ENCODE measurements at regions not wholly inside any gene's neighbourhood (a gene's known extent, or its start where the extent isn't known, plus 50 kb on each side); places are given as distances from the start of the nearest gene placed in this dataset.

DNA sequence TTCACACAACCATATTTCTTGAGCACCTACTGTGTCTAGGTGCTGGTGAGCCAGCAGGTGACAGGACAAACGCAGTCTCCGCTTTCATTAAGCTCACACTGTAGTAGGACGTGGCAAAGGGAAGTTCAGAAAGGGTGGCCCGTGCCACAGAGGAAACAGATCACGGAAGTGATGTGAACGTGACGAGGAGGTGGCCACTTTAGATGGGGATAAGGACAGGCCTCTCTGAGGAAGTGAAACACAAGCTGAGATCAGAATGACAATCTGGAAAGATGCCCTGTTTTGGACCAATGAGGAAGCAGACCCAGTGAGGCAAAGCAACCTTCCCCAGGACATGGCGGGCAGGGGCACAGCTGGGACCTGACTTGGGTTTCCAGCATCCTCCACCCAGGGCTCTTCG lies 127.4 kb upstream of the PRMT8 start:
- no peaks in the 10 kb centered on the region for H3K36me3 Mint-ChIP-seq
- ChIA-PET CTCF (no interaction called here), POLR2A (no interaction called here)
- peaks cover 19 to 46% of the 10 kb centered on the region in 2 donors for H3K27me3 Mint-ChIP-seq
- no peak overlapping the region for H3K4me3 Mint-ChIP-seq
- Histone ChIP-seq H3K36me3 (ENCODE audit: insufficient read depth, low read length) (no peaks in the 10 kb centered on the region), H3K27me3 (ENCODE audit: insufficient read depth, low read length, poor library complexity, severe bottlenecking) (no peaks in the 10 kb centered on the region), H3K4me1 (ENCODE audit: insufficient read depth, low read length) (no peaks in the 10 kb centered on the region), H3K4me3 (ENCODE audit: low read length) (no peak overlapping the region), H3K27ac (ENCODE audit: low read depth, low read length) (no peak overlapping the region), H3K9me3 (ENCODE audit: low read length) (no peaks in the 10 kb centered on the region)
- H3K27ac Mint-ChIP-seq, result no peak overlapping the region
- H3K4me1 Mint-ChIP-seq, result peaks cover 0 to 4% (median 0%) of the 10 kb centered on the region in 3 donors
- H3K9me3 Mint-ChIP-seq, result no peaks in the 10 kb centered on the region
- no peak for DNase-seq

DNA sequence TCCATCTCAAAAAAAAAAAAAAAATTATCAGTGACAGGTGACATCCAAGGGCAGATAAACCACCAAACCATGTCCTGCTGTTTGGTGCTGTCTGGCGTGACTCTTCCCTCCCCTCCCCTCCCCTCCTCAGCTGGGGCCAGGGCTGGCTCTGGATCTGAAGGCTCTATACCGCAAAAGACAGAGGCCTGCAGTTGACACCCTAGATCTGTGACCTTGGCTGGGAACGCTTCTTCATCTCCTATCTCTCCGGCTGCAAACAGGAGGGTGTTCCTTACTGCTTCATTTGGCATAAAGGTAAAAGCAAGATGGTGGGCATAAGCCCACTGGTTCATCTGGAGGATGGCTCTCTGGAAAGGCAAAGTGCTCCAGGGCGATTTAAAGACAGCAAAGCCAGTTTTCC lies 126.8 kb upstream of the PRMT8 start:
- peaks cover 0 to 4% (median 0%) of the 10 kb centered on the region in 3 donors for H3K4me1 Mint-ChIP-seq
- CTCF ChIA-PET, result no interaction called here
- Histone ChIP-seq H3K4me3 (ENCODE audit: low read length) (no peak overlapping the region), H3K36me3 (ENCODE audit: insufficient read depth, low read length) (no peaks in the 10 kb centered on the region), H3K4me1 (ENCODE audit: insufficient read depth, low read length) (no peaks in the 10 kb centered on the region), H3K9me3 (ENCODE audit: low read length) (no peaks in the 10 kb centered on the region), H3K27ac (ENCODE audit: low read depth, low read length) (no peak overlapping the region), H3K27me3 (ENCODE audit: insufficient read depth, low read length, poor library complexity, severe bottlenecking) (no peaks in the 10 kb centered on the region)
- peaks cover 17 to 41% of the 10 kb centered on the region in 2 donors for H3K27me3 Mint-ChIP-seq
- no peaks in the 10 kb centered on the region for H3K36me3 Mint-ChIP-seq
- no peak overlapping the region for H3K27ac Mint-ChIP-seq
- DNase-seq, result no peak
- no peaks in the 10 kb centered on the region for H3K9me3 Mint-ChIP-seq
- POLR2A ChIA-PET, result no interaction called here
- no peak overlapping the region for H3K4me3 Mint-ChIP-seq

DNA sequence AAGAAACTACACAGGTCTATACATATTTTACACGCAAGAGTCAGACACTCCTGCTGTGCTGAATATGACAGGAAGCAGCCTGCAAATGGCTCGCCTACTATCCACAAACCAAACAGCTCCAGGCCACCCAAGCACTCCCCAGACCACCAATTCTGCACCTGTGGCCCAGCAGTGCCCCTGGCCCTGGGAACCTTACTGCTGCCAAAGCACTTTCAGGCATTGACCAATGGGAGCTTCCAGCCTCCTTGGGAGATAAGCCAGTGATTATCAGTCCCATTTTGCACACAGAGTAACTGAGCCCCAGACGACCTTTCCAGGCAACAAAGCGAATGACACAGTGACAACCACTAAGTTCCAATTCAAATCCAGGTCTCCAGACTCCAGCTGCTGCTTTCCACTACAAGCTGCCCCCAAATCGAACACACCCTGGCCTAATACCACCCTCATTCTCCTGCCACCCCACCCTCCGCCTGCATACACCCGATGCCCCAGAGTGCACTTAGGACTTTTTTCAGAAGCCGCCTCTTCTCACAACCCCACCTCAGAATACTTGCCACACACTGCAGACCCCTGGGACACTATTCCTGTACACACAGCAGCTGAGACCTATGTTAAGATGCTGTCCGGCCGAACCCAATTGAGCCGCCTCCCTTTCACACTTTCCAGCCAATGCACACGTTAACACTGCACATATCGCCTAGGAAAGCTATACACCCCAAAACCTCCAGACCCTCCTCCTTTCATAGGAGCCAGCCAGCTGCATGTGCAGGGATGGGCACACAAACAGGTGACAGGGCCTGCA lies 126.1 kb upstream of the PRMT8 start:
- Mint-ChIP-seq H3K27me3 (peaks cover 15 to 40% of the 10 kb centered on the region in 2 donors), H3K36me3 (no peaks in the 10 kb centered on the region), H3K9me3 (no peaks in the 10 kb centered on the region), H3K4me1 (peaks cover 0 to 4% (median 0%) of the 10 kb centered on the region in 3 donors), H3K27ac (no peak overlapping the region), H3K4me3 (no peak overlapping the region)
- H3K4me1 ChIP-seq (ENCODE audit: insufficient read depth, low read length), result no peaks in the 10 kb centered on the region
- H3K27me3 ChIP-seq (ENCODE audit: insufficient read depth, low read length, poor library complexity, severe bottlenecking), result no peaks in the 10 kb centered on the region
- no peak for DNase-seq
- ChIA-PET POLR2A (no interaction called here), CTCF (no interaction called here)
- H3K27ac ChIP-seq (ENCODE audit: low read depth, low read length), result no peak overlapping the region
- H3K36me3 ChIP-seq (ENCODE audit: insufficient read depth, low read length), result no peaks in the 10 kb centered on the region
- H3K4me3 ChIP-seq (ENCODE audit: low read length), result no peak overlapping the region
- no peaks in the 10 kb centered on the region for H3K9me3 ChIP-seq (ENCODE audit: low read length)

DNA sequence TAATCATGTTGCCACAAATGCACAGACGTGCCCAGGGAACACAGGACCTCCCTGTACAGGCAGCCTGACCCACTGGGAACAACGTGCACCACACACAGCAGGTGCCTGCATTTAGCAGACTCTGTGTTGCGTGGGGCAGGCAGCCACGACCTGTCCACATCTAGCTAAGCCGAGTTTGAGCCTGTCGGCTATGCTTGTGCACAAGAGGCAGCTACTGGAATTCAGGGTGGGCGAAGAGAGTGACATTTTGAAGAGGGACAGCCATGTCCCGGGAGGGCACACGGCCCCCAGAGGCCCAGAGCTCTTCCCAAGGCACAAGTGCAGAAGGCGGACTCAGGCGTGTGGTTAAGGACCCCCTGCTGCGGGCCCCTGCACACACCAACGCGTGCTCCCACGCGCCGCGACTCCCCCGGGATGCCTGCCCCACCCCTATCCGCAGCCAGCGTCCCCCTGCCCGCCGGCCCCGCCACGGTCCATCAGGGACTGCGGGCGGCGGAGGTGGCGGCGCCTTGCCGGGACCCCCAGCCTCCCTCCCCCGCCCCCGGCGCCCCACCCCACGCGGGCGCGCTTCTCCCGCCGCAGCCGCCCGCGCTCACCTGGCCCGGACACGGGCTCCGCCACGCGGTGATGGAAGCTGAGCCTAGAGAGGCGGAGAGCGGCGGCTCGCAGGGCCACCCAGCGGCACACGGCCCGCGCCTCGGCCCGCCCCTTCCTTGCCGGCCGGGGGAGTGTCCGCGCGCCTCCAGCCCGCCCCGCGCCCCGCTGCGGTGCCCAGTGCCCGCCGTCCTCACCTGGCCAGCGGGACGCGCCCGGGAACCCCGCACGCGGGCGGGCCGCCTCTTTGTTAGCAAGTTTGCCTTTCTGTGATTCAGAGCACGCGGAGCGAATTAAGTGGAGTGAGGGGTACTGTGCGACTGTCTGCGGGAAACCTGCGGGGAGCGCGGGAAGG lies 125.3 kb upstream of the PRMT8 start:
- Mint-ChIP-seq H3K9me3 (no peaks in the 10 kb centered on the region), H3K27ac (no peak overlapping the region), H3K27me3 (peaks cover 12 to 37% of the 10 kb centered on the region in 2 donors), H3K4me3 (no peak overlapping the region), H3K36me3 (no peaks in the 10 kb centered on the region), H3K4me1 (peaks cover 0 to 4% (median 0%) of the 10 kb centered on the region in 3 donors)
- H3K4me3 ChIP-seq (ENCODE audit: low read length), result no peak overlapping the region
- no peaks in the 10 kb centered on the region for H3K27me3 ChIP-seq (ENCODE audit: insufficient read depth, low read length, poor library complexity, severe bottlenecking)
- no peaks in the 10 kb centered on the region for H3K4me1 ChIP-seq (ENCODE audit: insufficient read depth, low read length)
- H3K27ac ChIP-seq (ENCODE audit: low read depth, low read length), result no peak overlapping the region
- no peaks in the 10 kb centered on the region for H3K36me3 ChIP-seq (ENCODE audit: insufficient read depth, low read length)
- ChIA-PET POLR2A (no interaction called here), CTCF (no interaction called here)
- H3K9me3 ChIP-seq (ENCODE audit: low read length), result no peaks in the 10 kb centered on the region
- no peak for DNase-seq

DNA sequence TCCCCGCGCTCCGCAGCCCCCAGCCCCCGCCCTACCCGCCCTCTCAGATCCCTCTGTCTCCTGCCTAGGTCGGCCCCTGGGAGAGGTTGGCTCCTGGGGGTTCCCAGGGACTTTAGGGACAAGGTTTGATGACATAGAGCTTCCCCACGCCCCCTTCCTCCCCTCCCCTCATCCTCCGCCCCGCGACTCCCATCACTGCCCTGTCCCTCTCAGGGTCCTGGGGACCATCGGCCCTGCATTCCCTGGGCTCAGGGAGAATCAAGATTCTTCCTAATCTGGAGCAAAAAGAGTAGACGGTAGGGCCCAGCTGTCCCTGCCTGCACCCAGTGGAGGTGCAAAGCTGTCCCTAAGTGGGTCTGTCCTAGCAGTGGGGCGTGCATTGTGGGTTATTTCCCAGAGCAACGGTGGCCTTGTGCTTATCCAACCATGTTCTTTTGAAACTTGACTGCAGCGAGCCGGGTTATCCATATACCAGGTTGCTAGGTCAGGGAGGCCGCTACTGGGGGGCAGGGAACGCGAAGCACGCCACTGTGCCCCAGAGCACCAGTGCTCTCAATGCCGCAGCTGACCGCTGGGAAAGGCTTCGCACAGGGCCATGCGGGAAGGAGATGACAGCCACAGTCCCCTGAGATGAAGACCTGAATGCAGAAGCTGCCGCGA lies 124.4 kb upstream of the PRMT8 start:
- CTCF ChIA-PET, result no interaction called here
- no peak overlapping the region for H3K4me3 Mint-ChIP-seq
- H3K9me3 ChIP-seq (ENCODE audit: low read length), result no peaks in the 10 kb centered on the region
- no peak for DNase-seq
- H3K27ac Mint-ChIP-seq, result no peak overlapping the region
- POLR2A ChIA-PET, result no interaction called here
- peaks cover 12 to 32% of the 10 kb centered on the region in 2 donors for H3K27me3 Mint-ChIP-seq
- H3K4me1 ChIP-seq (ENCODE audit: insufficient read depth, low read length), result no peaks in the 10 kb centered on the region
- H3K4me3 ChIP-seq (ENCODE audit: low read length), result no peak overlapping the region
- no peaks in the 10 kb centered on the region for H3K27me3 ChIP-seq (ENCODE audit: insufficient read depth, low read length, poor library complexity, severe bottlenecking)
- peaks cover 0 to 4% (median 0%) of the 10 kb centered on the region in 3 donors for H3K4me1 Mint-ChIP-seq
- H3K36me3 Mint-ChIP-seq, result no peaks in the 10 kb centered on the region
- H3K9me3 Mint-ChIP-seq, result no peaks in the 10 kb centered on the region
- no peaks in the 10 kb centered on the region for H3K36me3 ChIP-seq (ENCODE audit: insufficient read depth, low read length)
- H3K27ac ChIP-seq (ENCODE audit: low read depth, low read length), result no peak overlapping the region

DNA sequence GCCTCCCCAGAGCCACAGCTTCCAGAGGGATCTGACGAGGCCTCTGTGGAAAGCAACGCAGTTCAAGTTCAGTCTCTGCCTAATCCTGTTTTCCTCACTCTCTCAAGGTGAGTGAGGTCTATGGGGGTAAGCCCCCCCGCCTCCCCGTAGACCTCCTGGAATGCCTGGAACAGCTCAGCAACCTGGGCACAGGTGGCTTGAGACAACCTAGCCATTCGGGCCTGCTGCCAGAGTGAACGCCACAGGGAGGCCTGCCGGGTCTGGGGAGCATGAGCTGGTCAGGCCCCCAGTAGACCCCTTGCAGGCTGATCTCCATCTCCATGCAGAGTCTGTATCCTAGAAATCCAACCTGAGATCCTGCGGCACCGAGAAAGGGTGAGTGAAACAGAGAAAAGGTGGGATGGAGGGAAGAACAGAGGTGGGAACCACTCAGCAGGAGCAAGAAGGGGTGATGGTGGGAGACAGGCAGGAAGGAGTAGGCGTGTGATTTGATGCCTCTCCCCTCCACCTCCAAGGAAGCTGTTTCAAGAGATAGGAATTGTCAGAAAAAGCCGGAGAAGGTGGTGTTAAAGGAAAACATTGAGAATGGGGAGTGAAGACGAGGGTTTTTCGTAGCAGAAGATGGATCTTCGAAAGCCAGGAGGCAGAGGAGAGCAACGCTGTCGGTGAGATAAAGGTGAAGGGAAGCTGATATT lies 123.1 kb upstream of the PRMT8 start:
- H3K4me3 Mint-ChIP-seq, result no peak overlapping the region

DNA sequence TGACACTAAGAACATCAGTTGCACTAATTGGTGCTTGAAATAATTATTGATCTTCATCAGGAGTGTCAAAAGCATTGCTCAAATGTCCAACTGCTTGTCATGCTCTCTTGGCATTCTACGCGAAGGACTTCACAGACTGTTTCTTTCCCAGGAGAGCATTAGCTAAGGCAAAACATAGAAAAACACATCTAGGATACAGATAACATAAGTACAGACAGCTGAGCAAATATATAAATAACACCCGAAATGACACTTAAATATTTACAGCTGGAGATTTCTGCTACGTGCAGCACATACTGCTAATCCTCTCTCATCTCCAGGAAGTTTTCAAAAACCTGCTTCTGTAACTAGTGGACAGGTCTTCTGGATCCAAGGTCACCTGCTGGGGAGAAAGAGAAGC lies 120.0 kb upstream of the PRMT8 start:
- Histone ChIP-seq H3K4me1 (ENCODE audit: insufficient read depth, low read length) (no peaks in the 10 kb centered on the region), H3K9me3 (ENCODE audit: low read length) (no peaks in the 10 kb centered on the region), H3K27me3 (ENCODE audit: insufficient read depth, low read length, poor library complexity, severe bottlenecking) (no peaks in the 10 kb centered on the region), H3K27ac (ENCODE audit: low read depth, low read length) (no peak overlapping the region), H3K4me3 (ENCODE audit: low read length) (no peak overlapping the region), H3K36me3 (ENCODE audit: insufficient read depth, low read length) (no peaks in the 10 kb centered on the region)
- POLR2A ChIA-PET, result no interaction called here
- Mint-ChIP-seq H3K4me3 (no peak overlapping the region), H3K9me3 (no peaks in the 10 kb centered on the region), H3K4me1 (no peaks in the 10 kb centered on the region), H3K36me3 (no peaks in the 10 kb centered on the region), H3K27ac (no peak overlapping the region), H3K27me3 (peaks cover 6 to 13% of the 10 kb centered on the region in 2 donors)
- no peak for DNase-seq
- CTCF ChIA-PET, result no interaction called here

More for the DNA sequence above, 123.1 kb upstream of the PRMT8 start:
- no peak for DNase-seq
- H3K27me3 ChIP-seq (ENCODE audit: insufficient read depth, low read length, poor library complexity, severe bottlenecking), result no peaks in the 10 kb centered on the region
- H3K9me3 Mint-ChIP-seq, result no peaks in the 10 kb centered on the region
- peaks cover 12 to 34% of the 10 kb centered on the region in 2 donors for H3K27me3 Mint-ChIP-seq
- ChIA-PET CTCF (no interaction called here), POLR2A (no interaction called here)
- H3K36me3 Mint-ChIP-seq, result no peaks in the 10 kb centered on the region
- H3K27ac Mint-ChIP-seq, result no peak overlapping the region
- H3K36me3 ChIP-seq (ENCODE audit: insufficient read depth, low read length), result no peaks in the 10 kb centered on the region
- H3K4me3 ChIP-seq (ENCODE audit: low read length), result no peak overlapping the region
- H3K27ac ChIP-seq (ENCODE audit: low read depth, low read length), result no peak overlapping the region
- peaks cover 0 to 4% (median 0%) of the 10 kb centered on the region in 3 donors for H3K4me1 Mint-ChIP-seq
- no peaks in the 10 kb centered on the region for H3K9me3 ChIP-seq (ENCODE audit: low read length)
- H3K4me1 ChIP-seq (ENCODE audit: insufficient read depth, low read length), result no peaks in the 10 kb centered on the region
